ENCODE measurements at regions not wholly inside any gene's neighbourhood (a gene's known extent, or its start where the extent isn't known, plus 50 kb on each side); places are given as distances from the start of the nearest gene placed in this dataset.

DNA sequence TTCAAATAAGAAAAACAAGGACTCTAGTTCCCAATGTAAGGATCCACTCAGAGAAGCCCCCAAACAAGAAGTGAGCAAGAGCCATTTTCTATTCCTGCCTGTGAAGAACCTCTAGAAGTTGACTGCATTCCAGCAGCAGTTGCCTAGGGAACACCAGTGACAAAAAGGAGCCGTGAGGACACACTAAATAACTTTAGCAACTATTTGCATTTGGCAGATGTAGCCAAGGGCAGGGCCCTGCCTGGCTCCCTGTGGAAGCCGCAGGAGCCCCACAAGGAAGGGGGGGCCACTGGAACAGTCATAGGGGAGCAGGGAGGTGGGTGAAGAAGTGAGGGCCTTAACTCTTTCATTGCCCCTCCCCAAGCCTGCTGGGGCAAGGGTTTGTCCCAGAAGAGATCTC lies 470.2 kb upstream of the PROK2 start:
- TF ChIP-seq, protein P1, sequence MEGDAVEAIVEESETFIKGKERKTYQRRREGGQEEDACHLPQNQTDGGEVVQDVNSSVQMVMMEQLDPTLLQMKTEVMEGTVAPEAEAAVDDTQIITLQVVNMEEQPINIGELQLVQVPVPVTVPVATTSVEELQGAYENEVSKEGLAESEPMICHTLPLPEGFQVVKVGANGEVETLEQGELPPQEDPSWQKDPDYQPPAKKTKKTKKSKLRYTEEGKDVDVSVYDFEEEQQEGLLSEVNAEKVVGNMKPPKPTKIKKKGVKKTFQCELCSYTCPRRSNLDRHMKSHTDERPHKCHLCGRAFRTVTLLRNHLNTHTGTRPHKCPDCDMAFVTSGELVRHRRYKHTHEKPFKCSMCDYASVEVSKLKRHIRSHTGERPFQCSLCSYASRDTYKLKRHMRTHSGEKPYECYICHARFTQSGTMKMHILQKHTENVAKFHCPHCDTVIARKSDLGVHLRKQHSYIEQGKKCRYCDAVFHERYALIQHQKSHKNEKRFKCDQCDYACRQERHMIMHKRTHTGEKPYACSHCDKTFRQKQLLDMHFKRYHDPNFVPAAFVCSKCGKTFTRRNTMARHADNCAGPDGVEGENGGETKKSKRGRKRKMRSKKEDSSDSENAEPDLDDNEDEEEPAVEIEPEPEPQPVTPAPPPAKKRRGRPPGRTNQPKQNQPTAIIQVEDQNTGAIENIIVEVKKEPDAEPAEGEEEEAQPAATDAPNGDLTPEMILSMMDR (conservative IDR thresholded peaks at IDR 0.05): no peak
- no peak for TF ChIP-seq EZH2 (IDR thresholded peaks at IDR 0.05; ENCODE audit: low read depth)
